Globus pallidus (tissue), 1 donor: ENCODE measurements at regions not wholly inside any gene's neighbourhood (a gene's known extent, or its start where the extent isn't known, plus 50 kb on each side); places are given as distances from the start of the nearest gene placed in this dataset.
"Not testable (repeated sequence)": the region's sequence is repeated elsewhere in the genome, so short reads cannot be mapped to it uniquely, and the experiment has no call there.

Experiments used
- DNase-seq: peaks from one replicate; pipeline ENCODE4 v3.0.0-alpha.2; 2015; ENCODE audit warnings: low spot score

DNA sequence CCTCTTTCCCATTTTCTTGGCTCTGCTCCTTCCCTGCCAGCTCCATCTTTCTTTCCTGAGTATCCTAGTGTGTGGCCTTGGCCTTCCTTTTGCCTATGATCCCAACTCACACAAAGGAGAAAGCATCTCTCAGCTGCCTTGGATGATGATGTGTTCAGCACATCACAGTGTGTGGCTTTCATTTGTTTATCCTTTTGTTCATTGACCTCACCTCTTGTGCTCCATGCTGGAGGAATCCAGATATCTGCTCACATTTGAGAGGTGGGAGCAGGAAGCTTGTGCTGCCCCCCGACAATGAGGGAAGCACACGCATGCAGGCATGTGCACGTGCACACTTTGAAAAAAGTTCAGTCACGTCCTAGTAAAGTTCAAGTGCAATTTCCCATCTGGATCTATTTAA is 131.0 kb downstream of the SMIM20 start:
- DNase-seq: no peak

- DNase-seq: no peak
These were observed 133.8 kb downstream of the SMIM20 start for GRCh38 chr4:26047795-26048194.

- no peak for DNase-seq
These were observed 134.4 kb downstream of the SMIM20 start for GRCh38 chr4:26048378-26048882.

- DNase-seq: no peak
These were observed 134.9 kb downstream of the SMIM20 start for GRCh38 chr4:26048950-26049349.

GRCh38 chr4:26049447-26049846 is 135.4 kb downstream of the SMIM20 start:
- no peak for DNase-seq

DNA sequence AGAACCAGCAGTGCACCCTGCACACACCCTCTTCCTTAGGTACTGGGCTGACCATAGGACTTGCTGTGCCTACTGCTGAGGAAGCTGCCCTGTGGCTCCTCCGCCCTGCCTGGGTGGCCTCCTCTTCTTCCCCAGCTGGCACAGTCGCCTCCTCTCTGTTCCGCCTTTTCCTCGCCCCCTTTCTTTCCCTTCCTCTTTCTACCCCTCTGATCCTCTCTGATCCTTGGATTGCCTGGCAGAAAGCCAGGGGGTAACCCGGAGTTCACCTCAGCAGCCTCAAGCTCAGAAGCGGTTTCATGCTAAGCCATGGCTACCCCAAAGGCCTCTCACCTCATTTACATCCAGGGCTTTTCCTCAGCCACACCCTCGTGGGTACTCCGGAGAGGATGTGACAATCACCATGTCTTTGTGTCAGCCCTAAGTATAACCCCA is 136.2 kb downstream of the SMIM20 start:
- DNase-seq: peak; percentile 46

DNA sequence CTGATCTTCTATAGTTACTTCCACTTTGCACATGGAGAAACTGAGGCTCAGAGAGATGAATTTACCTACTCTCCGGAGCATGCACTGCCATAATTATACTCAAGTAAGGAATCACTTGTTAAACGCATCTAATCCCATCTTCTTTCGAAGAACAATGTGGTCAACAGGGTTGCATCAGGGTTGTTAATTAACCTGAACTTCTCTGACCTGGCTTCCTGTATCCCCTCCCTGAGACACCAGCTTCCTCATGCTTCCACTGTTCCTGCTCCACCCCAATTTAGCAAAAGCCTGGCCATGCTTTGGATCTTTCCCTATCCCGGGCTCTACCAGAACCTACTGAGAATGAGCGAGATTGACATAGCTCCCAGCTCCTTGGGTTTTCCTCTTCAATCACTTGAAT is 136.7 kb downstream of the SMIM20 start:
- DNase-seq: no peak

DNA sequence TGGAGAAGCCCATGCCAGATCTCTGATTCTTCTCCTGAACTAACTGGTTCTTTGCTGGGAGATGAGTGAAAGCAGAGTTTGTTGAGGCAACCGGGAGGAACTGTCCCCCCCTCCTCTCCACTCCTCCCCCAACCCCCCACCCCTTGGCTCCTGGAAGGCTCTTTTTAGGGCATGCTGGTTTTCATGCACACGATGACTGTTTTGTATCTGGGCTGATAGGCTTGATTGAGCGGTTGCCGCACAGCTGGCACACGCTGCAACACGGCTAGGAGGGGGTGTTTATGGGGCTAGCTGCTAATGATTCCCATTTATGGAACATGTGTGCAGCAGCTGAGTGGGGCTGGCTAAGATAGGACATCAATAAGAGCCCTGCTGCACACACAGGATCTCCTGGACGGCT is 137.2 kb downstream of the SMIM20 start:
- no peak for DNase-seq

GRCh38 chr4:26052663-26053541 is 138.9 kb downstream of the SMIM20 start:
- no peak for DNase-seq

DNA sequence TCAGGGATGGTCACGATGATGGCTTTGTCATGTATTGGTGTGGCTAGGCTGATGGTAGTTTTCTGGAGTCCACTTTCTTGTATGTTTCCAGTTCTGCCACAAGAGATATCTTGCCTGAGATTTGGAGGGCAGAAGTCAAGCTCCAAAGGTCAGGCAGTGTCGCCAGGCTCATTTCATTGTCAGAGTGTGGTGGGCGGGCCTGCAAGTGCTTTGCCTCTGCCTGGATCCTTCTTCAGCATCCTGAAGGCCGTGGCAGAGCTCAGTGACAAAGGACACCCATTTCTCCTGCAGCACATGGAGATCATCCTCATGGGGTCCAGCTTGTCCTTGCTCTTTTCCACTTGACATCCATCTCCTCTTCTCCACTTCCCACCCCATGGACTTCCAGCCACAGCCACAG is 139.7 kb downstream of the SMIM20 start:
- DNase-seq: no peak

- no peak for DNase-seq
These were observed 141.8 kb downstream of the SMIM20 start for GRCh38 chr4:26055855-26056254.

GRCh38 chr4:26056406-26056805 is 142.4 kb downstream of the SMIM20 start:
- DNase-seq: no peak

DNA sequence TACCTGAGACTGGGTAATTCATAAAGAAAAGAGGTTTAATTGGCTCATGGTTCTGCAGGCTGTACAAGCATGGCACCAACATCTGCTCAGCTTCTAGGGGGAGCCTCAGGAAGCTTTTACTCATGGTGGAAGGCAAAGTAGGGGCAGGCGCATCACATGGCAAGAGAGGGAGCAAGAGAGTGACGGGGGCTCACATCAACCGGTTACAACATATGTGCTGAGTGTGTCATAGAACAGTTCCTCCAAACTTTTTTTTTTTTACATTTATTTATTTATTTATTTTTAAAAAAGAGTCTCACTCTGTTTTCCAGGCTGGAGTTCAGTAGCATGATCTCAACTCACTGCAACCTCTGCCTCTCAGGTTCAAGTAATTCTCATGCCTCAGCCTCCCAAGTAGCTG is 143.8 kb downstream of the SMIM20 start:
- not testable (repeated sequence) for DNase-seq

- no peak for DNase-seq
These were observed 144.5 kb downstream of the SMIM20 start for GRCh38 chr4:26058537-26058936.

DNA sequence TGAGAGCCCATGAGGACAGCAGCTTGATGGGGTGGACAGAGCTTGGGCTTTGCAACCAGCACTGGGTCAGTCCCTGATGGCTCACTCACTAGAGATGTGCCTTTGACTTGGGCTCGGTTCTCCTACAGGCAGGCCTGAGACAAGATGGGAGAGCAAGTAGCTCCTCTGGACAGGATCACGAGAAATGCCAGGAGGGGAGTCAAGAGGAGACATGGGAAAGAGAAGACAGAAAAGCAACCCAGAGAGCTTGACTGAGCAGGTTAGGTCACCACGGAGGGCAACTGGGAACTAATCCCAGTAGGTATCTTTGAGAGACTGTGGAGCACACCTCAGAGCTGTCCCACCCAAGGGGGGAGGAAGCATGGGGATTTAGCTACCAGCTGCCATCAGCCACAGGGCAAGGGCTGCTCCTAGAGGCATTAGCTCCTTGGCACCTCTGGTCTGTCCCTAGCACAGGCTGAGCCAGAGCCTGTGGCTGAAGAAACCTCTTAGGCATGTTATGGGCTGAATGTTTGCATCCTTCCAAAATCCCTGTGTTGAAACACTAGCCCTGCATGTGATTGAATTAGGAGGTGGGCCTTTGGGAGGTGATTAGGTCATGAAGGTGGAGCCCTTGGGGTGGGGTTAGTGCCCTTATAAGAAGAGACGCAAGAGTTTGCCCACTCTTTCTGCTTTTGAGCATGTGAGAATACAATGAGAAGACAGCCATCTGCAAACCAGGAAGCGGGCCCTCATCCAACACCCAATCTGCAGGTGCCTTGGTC is 145.6 kb downstream of the SMIM20 start:
- DNase-seq: no peak

DNA sequence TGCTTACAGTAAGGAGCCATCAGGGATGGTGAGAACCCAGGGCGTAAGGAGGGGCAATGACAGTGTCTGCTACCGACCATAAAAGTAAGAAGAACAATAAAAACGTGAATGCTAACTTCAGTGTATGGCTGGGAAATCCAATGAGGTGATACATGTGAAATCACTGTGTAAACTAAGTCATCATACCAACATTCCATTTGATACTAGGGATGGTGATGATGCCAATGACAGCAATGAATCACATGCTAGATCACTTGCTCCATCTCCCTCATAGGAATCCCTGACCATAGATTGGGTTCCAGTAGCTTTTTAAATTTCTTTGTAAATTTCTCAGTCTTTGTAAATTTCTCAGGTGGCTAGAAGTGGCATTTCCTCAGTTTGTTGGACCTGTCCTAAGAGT is 146.3 kb downstream of the SMIM20 start:
- DNase-seq: no peak

GRCh38 chr4:26061248-26061986 is 147.4 kb downstream of the SMIM20 start:
- no peak for DNase-seq

GRCh38 chr4:26062215-26062614 is 148.2 kb downstream of the SMIM20 start:
- no peak for DNase-seq

DNA sequence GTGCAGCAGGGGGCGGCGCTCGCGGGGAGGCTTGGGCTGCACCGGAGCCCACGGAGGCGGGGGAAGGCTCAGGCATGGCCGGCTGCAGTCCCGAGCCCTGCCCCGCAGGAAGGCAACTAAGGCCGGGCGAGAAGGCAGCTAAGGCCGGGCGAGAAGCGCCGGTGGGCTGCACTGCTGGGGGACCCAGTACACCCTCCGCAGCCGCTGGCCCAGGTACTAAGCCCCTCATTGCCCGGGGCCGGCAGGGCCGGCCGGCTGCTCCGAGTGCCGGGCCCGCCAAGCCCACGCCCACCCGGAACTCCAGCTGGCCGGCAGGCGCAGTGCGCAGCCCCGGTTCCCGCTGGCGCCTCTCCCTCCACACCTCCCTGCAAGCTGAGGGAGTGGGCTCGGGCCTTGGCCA is 150.0 kb downstream of the SMIM20 start:
- DNase-seq: not testable (repeated sequence)

DNA sequence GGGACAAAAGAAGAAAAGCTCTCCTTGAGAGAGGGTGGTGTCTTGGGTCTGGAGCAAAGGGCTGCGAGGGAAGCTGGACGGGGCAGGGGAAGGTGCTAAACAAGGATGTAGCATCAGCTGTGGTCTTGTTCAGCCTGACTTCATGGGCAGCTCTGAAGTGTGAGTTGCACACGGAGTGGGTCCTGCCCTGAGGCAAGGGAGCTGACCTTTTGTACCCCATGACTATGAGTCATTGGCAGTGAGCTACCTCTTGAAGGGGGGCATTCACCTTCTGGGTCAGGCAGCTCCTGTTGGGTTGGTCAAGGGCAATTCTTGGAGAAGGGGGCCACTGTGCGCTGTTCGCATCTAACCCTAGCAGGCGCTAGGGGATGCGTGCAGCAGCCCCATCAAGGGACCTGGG is 151.8 kb downstream of the SMIM20 start:
- DNase-seq: no peak

DNA sequence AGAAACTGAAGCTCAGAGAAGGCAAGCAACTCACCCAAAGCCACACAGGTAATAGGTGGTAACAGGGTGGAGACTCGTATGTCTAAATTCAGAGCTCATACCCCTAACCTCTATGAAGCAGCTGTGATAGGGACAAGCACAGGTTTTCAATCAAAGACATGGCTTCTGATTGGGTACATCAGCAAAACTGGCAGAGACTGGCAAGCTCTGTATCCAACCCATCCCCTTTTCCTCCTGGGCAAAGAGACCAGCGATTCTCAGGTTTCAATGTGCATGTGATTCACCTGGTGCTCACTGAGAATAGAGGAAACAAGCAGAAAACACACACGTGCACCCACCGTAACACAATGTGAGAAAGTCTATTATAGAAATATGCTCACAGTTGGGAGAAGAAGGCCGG is 153.0 kb downstream of the SMIM20 start:
- no peak for DNase-seq

- no peak for DNase-seq
These were observed 155.2 kb downstream of the SMIM20 start for GRCh38 chr4:26069218-26069617.
